AG09319 (cell line): ENCODE measurements at regions not wholly inside any gene's neighbourhood (a gene's known extent, or its start where the extent isn't known, plus 50 kb on each side); places are given as distances from the start of the nearest gene placed in this dataset.

ENCODE experiments used
- DNase-seq: peaks from one replicate; pipeline ENCODE4 v3.0.0-alpha.2; 2010; ENCODE audit warnings: low read depth; ENCODE audit errors: extremely low read depth
- TF ChIP-seq, protein P1 (sequence below): IDR thresholded peaks from 2 replicates; pipeline ENCODE4 v1.5.1; 2011; ENCODE audit warnings: low read depth, mild to moderate bottlenecking, inconsistent platforms, low read length, moderate library complexity

DNA sequence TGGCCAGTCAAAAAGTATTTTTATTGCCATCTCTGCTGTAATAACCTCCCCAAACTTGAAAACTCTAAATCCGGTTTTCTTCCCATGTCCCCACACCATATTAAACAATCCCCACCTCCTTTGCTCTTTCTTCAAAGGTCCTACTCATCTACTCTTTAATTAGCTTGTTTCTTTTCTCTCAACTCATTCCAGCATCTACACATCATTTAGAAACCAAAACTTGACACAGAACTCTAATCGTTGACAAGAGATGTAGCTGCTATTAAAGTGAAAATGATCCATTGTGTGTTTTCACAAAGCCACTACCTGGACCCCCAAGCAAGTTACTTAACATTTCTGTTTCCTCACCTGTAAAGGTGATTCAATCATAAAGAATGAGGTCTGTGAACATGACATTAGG, 436.3 kb upstream of the NPVF start:
- TF ChIP-seq, protein P1, sequence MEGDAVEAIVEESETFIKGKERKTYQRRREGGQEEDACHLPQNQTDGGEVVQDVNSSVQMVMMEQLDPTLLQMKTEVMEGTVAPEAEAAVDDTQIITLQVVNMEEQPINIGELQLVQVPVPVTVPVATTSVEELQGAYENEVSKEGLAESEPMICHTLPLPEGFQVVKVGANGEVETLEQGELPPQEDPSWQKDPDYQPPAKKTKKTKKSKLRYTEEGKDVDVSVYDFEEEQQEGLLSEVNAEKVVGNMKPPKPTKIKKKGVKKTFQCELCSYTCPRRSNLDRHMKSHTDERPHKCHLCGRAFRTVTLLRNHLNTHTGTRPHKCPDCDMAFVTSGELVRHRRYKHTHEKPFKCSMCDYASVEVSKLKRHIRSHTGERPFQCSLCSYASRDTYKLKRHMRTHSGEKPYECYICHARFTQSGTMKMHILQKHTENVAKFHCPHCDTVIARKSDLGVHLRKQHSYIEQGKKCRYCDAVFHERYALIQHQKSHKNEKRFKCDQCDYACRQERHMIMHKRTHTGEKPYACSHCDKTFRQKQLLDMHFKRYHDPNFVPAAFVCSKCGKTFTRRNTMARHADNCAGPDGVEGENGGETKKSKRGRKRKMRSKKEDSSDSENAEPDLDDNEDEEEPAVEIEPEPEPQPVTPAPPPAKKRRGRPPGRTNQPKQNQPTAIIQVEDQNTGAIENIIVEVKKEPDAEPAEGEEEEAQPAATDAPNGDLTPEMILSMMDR = no peak
- no peak for DNase-seq

- TF ChIP-seq, protein P1 = no peak
- no peak for DNase-seq
Measured at GRCh38 chr7:25665374-25665773, 437.1 kb upstream of the NPVF start.

DNA sequence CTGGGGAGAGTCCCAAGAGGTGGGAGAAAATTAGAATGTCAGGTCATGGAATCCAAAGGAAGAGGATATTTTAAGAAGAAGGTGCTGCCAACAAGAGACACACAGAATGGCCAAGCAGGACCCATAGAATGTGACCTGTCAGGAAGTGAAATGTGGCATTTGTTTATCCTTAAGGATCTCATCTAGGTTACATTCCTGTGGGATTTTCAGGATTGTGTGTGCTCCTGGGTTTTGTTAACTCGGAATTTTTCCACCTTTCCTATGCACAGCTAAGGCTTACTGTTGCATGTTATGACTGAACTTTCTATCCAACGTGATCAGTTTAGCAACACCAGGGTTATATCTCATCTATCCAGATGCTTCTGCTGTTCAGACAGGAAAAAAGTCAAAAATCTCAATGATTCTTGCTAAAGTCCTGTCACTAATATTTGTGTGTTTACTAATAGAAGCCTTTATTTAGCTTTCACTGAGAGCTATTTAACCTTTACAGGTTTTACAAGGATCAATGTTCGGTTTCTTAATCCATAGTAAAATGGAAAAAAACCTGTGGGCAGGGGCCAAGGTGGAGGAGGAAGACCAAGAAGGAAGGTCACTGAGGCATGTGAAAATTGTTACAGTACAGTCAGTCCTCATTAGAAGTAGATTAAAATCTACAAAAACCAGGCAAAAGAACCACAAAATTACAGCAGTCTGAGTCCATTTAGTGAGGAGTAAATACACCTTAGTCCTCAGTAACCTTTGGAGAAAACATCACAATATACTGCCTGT, 437.8 kb upstream of the NPVF start:
- TF ChIP-seq, protein P1 = no peak
- no peak for DNase-seq

GRCh38 chr7:25666671-25667060, 438.4 kb upstream of the NPVF start:
- no peak for DNase-seq
- TF ChIP-seq, protein P1 = no peak

DNA sequence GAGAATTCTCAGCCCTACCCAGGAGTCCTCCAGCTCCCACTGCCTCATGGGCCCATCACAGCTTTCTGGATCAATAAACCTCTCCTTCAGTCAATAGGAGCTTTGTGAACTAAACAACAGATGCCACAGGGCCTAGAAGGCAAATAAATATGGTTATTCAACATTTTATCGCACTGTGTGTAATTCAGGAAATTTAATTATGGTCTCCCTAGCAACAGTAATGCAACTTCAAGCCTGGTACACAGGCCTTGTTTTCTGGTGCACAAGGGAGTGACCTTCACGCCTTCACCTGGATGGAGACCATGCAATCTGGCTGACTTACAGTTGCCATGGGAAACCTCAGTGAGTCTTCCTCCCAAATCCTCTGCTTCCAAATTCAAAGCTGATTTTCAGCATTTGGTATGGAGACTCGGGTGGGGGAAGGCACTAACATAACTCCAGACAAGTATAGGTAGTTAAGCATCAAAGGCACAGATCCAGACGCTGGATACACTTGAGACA, 441.0 kb upstream of the NPVF start:
- no peak for DNase-seq
- TF ChIP-seq, protein P1 = no peak

GRCh38 chr7:25669961-25670841, 441.9 kb upstream of the NPVF start:
- TF ChIP-seq, protein P1 = no peak
- DNase-seq = no peak

DNA sequence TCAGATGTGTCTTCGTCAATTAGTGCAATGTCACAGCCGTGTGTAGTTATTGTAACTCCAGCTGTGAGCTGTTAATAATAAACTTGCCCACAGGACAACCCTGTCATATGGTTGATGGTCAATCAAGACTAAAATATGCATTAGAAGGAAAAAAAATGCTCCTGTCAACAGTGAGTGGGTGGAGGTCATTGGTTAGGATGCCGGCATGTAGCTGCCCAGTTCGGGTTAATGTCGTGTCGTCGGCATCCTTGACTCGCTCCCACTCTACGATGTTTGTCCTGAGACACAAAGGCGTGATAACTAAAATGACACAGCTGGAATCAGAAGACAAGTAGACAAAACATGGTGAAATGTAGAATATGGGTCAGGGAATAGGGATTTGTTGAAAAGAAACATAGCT, 442.8 kb upstream of the NPVF start:
- TF ChIP-seq, protein P1 = no peak
- DNase-seq = no peak
